Islet of Langerhans (tissue), 1 donor: ENCODE measurements at regions not wholly inside any gene's neighbourhood (a gene's known extent, or its start where the extent isn't known, plus 50 kb on each side); places are given as distances from the start of the nearest gene placed in this dataset.

Experiments
- FAIRE-seq: peaks from one replicate; lab custom pipeline; 2011; peaks lifted over from hg19 to GRCh38; lab: Jason Lieb, UNC

GRCh38 chr16:5581428-5581827 is 483.8 kb upstream of the EEF2KMT start:
- no peak for FAIRE-seq

- no peak for FAIRE-seq
Observed at GRCh38 chr16:5580772-5581171, 483.2 kb upstream of the EEF2KMT start.

- FAIRE-seq: no peak
Observed at GRCh38 chr16:5580296-5580695, 482.7 kb upstream of the EEF2KMT start.

GRCh38 chr16:5578980-5579379 is 481.4 kb upstream of the EEF2KMT start:
- FAIRE-seq: no peak

- FAIRE-seq: no peak
Observed at GRCh38 chr16:5577463-5577862, 479.9 kb upstream of the EEF2KMT start.

- no peak for FAIRE-seq
Observed at GRCh38 chr16:5575646-5576245, 478.2 kb upstream of the EEF2KMT start.

GRCh38 chr16:5575121-5575520 is 477.5 kb upstream of the EEF2KMT start:
- FAIRE-seq: no peak

GRCh38 chr16:5572056-5572455 is 474.5 kb upstream of the EEF2KMT start:
- no peak for FAIRE-seq

GRCh38 chr16:5571446-5571845 is 473.9 kb upstream of the EEF2KMT start:
- FAIRE-seq: no peak

GRCh38 chr16:5561800-5562199 is 464.2 kb upstream of the EEF2KMT start:
- FAIRE-seq: no peak

- FAIRE-seq: no peak
Observed at GRCh38 chr16:5560084-5560483, 462.5 kb upstream of the EEF2KMT start.

GRCh38 chr16:5557966-5558365 is 460.4 kb upstream of the EEF2KMT start:
- no peak for FAIRE-seq

- FAIRE-seq: no peak
Observed at GRCh38 chr16:5557448-5557847, 459.9 kb upstream of the EEF2KMT start.

- FAIRE-seq: no peak
Observed at GRCh38 chr16:5556158-5556810, 458.7 kb upstream of the EEF2KMT start.

GRCh38 chr16:5551909-5552308 is 454.3 kb upstream of the EEF2KMT start:
- no peak for FAIRE-seq

GRCh38 chr16:5549802-5550201 is 452.2 kb upstream of the EEF2KMT start:
- no peak for FAIRE-seq

GRCh38 chr16:5541356-5541755 is 443.8 kb upstream of the EEF2KMT start:
- FAIRE-seq: no peak

- FAIRE-seq: no peak
Observed at GRCh38 chr16:5537347-5537746, 439.8 kb upstream of the EEF2KMT start.

- no peak for FAIRE-seq
Observed at GRCh38 chr16:5533321-5533888, 435.8 kb upstream of the EEF2KMT start.

GRCh38 chr16:5527817-5528216 is 430.2 kb upstream of the EEF2KMT start:
- FAIRE-seq: no peak

- FAIRE-seq: no peak
Observed at GRCh38 chr16:5526826-5527225, 429.2 kb upstream of the EEF2KMT start.

- no peak for FAIRE-seq
Observed at GRCh38 chr16:5523829-5524228, 426.2 kb upstream of the EEF2KMT start.

GRCh38 chr16:5516115-5516514 is 418.5 kb upstream of the EEF2KMT start:
- no peak for FAIRE-seq

GRCh38 chr16:5512014-5512413 is 414.4 kb upstream of the EEF2KMT start:
- no peak for FAIRE-seq
